ENCODE measurements at regions not wholly inside any gene's neighbourhood (a gene's known extent, or its start where the extent isn't known, plus 50 kb on each side); places are given as distances from the start of the nearest gene placed in this dataset.

- DNase-seq: no peak
These were observed 246.1 kb upstream of the FN1 start for GRCh38 chr2:215681799-215682596.

GRCh38 chr2:215680605-215681598 is 245.0 kb upstream of the FN1 start:
- no peak for DNase-seq

DNA sequence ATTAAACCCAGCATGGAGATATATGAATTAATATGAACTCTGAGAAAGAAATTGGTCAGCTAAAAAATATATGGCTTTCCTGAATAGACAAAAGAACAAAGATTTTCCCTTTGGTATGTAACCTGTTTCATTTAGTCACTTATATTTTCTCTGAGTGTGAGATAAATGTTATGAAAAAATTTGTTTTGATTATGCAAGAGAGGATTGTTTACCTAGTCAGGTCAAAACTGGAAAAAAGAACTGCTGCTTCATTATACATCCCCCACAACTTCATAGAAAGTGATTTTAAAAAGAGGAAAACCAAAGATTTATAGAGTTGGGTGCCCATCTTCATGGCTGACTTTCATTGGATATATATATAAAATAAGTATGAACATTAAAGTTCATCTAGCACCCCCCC is 242.2 kb upstream of the FN1 start:
- no peak for DNase-seq

- no peak for DNase-seq
These were observed 241.6 kb upstream of the FN1 start for GRCh38 chr2:215677481-215677880.

DNA sequence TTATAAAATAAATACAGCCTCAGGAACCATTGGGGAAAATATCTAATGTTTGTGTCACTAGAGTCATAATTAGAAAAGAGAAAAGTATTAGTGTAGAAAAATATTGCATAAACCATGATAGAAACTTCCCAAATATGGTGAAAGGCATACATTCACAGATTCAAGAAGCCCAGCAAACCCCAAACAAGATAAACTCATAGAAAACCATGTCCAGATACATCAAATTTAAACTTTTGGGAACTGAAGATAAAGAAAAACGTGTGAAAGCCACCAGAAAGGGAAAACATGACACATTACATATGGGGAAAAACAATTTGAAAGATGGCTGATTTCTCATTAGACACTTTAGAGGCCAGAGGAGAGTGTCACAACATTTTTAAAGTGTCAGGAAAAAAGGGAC is 236.5 kb upstream of the FN1 start:
- no peak for DNase-seq

- no peak for DNase-seq
These were observed 235.8 kb upstream of the FN1 start for GRCh38 chr2:215671691-215672090.

DNA sequence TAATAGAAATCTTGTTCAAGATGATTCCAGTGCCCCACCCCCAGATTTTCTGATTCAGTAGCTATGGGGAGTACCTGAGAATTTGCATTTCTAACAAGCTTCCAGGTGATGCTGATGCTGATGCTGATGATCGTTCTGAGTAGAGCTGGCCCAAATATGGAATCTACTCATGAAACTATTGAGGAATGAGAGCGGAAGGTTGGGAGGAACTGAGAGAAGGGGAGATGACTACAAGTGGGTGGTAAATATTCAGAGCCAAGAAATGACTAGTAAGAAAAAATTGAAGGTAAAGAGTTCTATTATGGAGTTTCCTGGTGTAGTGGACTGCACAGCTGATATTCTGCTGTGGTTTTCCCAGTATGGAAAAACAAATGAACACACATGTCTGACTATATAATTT is 235.4 kb upstream of the FN1 start:
- no peak for DNase-seq

DNA sequence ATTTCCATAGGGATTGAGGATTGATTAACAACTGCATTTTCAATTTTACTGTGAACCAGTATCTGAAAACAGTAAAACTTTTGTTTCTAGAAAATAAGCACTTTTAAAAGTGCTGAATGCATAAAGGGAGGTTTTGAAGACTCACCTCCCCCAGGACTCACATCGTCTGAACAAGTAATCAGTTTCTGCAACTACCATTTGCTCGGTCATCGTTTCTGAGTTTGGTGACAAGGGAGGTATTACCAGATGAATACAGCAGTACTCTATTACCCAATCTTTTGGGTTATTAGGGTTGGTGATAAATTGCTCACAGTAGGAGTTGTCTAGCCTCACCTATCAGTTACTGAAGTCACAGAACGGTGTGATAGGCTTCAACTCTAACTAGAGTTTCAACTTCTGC is 234.5 kb upstream of the FN1 start:
- DNase-seq: no peak

- no peak for DNase-seq
These were observed 232.5 kb upstream of the FN1 start for GRCh38 chr2:215668378-215668775.

DNA sequence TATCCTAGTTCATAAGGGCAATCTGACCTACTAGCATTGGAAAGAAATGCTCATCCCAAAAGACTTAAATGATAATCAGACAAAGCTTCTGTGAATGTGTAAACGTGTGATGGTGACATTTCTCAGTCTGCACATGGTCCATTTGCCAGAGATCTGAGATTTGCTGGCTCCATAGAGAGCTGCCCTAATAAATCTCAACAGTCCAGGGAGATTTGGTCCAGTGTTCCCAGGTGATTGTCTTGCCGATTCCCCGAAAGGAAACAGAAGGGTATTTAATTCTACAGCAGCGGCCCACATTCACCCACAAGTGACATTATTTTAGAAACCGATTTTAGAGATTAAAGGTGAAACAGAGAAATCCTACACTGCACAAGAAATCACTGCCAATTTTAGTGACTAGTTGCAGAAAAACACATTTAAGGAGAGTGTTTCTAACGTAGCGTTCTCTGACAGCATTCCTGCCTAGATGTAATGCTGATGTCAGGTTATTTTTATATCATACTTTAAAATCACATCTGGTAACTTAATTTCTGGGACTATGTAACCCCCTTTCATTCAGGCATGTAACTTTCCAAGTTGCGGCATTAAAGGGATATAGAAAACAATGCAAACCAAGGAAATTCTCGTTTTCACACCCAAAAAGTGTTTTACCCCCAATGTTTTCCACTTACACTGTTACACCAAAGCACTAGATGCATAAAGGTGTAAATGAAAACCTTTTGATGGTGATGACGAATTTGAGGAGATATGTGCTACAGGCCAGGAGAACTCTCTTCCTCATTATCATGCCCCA is 231.9 kb upstream of the FN1 start:
- DNase-seq: no peak

DNA sequence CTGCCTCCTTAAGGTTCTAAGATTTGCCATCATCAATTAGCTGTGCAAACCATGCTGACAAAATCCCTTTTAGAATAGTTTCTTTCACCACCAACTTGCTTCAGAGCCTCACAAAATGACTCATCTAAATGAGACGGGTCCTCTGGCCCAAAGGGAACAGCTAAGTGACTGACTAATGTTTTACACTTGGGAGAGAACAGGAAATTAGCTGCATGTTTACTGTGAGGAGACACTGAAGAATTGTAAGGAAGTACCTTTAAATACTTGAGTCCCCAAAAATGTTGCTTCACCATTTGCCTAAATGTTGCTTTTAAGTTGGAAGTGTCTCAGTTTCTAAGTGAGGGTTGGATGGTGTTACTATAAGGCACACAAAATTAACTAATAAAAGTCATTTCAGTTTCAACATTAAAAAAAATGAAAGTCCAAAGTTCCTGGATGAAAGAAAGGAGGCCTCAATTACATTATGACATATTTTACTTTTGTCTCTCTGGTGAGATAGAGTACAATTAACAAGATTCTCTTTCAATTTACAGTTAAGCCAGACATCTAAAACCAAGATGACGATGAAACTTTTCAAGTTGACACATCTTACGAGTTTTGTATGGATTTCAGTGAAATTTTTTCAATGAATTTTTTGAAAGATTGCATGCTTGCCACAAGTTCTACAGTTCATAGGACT is 229.1 kb upstream of the FN1 start:
- DNase-seq: no peak

GRCh38 chr2:215662715-215663114 is 226.8 kb upstream of the FN1 start:
- no peak for DNase-seq

DNA sequence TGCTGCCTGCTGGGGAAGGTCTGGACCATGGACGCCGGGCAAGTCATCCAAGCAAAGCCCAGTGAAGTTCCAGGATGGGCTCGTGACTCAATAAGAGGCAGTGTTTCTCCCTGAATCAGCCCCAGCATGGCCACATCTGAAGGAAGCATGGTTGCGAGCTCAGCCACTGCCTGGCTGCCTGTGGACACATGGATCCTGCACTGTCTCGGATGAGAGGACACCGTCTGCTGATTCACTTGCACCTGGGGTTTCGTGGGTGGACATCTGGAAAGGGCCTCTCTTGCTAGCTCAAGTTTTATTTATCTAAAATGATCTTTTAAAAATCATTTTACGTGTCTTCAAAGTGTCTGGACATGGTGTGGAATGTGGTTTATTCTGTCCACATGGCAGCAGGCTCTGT is 224.8 kb upstream of the FN1 start:
- no peak for DNase-seq

GRCh38 chr2:215659650-215660049 is 223.8 kb upstream of the FN1 start:
- DNase-seq: no peak

DNA sequence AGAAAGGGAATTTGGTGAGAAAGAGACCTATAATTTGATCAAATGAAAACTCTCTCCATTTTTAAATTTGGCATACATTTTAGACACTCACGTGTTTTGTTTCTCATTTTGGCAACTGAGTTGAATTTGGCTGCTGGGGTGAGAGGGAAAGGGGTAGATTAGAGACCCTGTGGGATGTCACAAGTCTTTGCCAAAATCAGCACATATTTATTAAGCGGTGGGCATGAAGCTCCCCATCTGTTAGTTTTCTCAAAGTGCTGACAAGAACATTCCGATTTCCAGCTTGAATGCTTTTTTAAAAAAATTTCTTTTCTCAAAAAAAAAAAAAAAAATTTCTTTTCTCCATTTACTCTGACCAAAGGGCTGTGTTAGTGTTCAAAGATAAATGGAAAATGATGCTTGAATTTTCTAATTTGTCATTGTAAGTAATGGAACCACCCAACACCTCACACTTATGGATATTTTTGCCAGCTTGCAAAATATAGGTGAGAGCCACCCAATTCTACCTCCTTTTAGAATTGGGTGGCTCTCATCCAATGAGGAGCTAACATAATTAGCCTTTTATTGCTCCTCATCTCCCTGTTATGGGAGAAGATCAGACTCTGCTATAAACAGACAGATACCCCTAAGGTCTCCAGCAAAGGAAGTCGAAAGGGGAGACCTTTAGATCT is 222.9 kb upstream of the FN1 start:
- DNase-seq: no peak

- no peak for DNase-seq
These were observed 222.0 kb upstream of the FN1 start for GRCh38 chr2:215657844-215658243.

- DNase-seq: no peak
These were observed 218.4 kb upstream of the FN1 start for GRCh38 chr2:215654148-215654819.

- no peak for DNase-seq
These were observed 217.6 kb upstream of the FN1 start for GRCh38 chr2:215653344-215654030.

DNA sequence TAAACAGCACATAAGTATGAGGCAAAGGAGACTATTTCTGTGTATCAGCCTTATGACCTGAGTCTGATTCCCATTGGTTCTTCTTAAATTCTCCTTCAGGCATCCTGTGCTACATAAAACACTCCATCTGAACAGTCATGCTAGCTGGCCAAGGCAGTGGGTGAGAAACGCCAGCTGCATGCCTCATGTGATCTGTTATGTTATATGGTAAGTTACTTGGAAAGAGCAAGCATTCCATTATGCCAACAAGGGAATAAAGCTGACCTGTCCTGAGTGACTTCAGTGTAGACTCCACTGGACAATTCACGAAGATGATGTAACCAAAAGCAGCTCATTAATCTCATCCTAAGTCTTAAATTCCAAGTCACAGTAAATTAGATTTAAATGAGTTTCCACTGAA is 216.5 kb upstream of the FN1 start:
- no peak for DNase-seq

DNA sequence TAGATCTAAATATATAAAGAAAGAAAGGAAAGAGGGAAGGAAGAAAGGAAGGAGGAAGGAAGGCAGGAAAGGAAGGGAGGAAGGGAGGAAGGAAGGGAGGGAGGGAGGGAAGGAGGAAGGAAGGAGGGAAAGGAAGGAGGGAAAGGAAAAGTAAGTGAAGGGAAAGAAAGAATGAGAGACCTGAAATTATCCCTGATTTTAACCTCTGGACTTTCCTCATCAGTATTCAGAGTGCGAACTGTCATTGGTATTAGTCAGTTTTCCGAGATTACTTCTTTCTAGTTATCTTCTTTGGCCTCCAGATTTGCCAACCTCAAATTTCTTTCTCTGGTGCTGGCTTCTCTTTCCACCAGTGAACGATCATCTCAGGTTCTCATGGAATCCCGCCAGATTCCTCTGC is 215.5 kb upstream of the FN1 start:
- no peak for DNase-seq
